GM06990 (cell line): ENCODE measurements at regions not wholly inside any gene's neighbourhood (a gene's known extent, or its start where the extent isn't known, plus 50 kb on each side); places are given as distances from the start of the nearest gene placed in this dataset.

ENCODE experiments used
- DNase-seq: peaks from one replicate; pipeline ENCODE4 v3.0.0-alpha.2; 2011; ENCODE audit not compliant: insufficient read length; ENCODE audit errors: extremely low read depth
- H3K27me3 ChIP-seq: replicated peaks from 2 replicates; pipeline ENCODE4 v1.6.0; 2011; ENCODE audit warnings: low read length; ENCODE audit not compliant: control insufficient read depth, insufficient read depth
- H3K36me3 ChIP-seq: 2 replicates; pipeline ENCODE4 v1.5.1; 2011; ENCODE audit warnings: low read length; ENCODE audit not compliant: control insufficient read depth, insufficient read depth
- H3K4me3 ChIP-seq: replicated peaks from 2 replicates; pipeline ENCODE4 v1.5.1; 2011; ENCODE audit warnings: low read depth, mild to moderate bottlenecking, control low read depth, low read length
- TF ChIP-seq, protein P1 (sequence below): IDR thresholded peaks from 2 replicates; pipeline ENCODE4 v1.5.1; 2011; ENCODE audit warnings: low read length, control low read depth, mild to moderate bottlenecking, inconsistent platforms; ENCODE audit not compliant: insufficient read depth, poor library complexity, severe bottlenecking

DNA sequence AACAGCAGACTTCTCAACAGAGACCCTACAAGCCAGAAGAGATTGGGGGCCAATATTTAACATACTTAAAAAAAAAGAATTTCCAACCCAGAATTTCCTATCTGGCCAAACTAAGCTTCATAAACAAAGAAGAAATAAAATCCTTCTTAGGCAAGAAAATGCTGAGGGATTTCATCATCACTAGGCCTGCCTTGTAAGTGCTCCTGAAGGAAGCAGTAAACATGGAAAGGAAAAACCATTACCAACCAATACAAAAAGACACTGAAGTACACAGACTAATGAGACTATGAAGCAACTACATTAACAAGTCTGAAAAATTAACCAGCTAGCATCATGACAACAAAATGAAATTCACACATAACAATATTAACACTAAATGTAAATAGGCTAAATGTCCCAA lies 947.9 kb upstream of the CHORDC1 start:
- no peak for DNase-seq
- no peaks in the 10 kb centered on the region for H3K27me3 ChIP-seq
- H3K4me3 ChIP-seq = no peak overlapping the region
- TF ChIP-seq, protein P1, sequence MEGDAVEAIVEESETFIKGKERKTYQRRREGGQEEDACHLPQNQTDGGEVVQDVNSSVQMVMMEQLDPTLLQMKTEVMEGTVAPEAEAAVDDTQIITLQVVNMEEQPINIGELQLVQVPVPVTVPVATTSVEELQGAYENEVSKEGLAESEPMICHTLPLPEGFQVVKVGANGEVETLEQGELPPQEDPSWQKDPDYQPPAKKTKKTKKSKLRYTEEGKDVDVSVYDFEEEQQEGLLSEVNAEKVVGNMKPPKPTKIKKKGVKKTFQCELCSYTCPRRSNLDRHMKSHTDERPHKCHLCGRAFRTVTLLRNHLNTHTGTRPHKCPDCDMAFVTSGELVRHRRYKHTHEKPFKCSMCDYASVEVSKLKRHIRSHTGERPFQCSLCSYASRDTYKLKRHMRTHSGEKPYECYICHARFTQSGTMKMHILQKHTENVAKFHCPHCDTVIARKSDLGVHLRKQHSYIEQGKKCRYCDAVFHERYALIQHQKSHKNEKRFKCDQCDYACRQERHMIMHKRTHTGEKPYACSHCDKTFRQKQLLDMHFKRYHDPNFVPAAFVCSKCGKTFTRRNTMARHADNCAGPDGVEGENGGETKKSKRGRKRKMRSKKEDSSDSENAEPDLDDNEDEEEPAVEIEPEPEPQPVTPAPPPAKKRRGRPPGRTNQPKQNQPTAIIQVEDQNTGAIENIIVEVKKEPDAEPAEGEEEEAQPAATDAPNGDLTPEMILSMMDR = no peak
- no peaks in the 10 kb centered on the region for H3K36me3 ChIP-seq

- H3K27me3 ChIP-seq = no peaks in the 10 kb centered on the region
- H3K4me3 ChIP-seq = no peak overlapping the region
- DNase-seq = no peak
- TF ChIP-seq, protein P1 = no peak
- H3K36me3 ChIP-seq = no peaks in the 10 kb centered on the region
These were observed 941.6 kb upstream of the CHORDC1 start for GRCh38 chr11:91164452-91164822.

DNA sequence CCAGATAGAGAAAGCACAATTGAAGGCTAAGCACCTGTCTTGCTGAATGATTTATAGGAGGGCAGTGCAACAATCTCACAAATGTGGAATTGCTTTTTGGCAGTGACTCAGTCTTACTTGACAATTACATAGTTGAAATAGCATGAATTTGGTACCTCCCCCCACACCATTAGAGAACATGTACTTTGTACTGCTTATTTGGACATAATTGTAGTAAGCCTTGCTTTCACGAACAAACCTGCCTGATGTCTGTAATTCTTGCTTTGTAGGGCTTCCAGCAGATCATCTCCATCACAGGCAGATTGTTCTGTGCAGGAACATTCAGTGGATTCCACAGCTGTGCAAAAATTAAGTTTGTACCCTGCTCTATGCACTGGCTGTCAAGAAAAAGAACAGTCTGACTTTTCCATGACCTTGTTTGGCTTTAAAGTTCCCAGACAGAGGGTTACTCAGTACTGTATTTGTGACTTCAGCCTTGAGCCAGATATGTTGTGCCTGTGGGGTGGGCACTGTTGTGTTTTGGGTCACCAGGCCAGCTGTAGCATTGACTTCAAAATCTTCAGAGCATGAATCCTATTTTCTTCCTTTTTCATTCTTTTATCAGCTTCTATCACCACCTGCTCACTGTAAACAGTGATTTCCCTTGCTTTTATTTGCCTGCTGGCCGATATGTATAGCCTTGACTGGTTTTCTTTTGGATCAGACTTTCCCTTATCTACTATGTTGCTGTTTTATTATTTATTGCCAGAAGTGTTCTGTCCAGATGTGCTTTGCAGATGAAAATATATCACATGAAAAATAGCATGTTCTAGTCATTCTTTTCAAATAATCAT lies 941.0 kb upstream of the CHORDC1 start:
- H3K36me3 ChIP-seq = no peaks in the 10 kb centered on the region
- no peak for DNase-seq
- TF ChIP-seq, protein P1 = no peak
- no peak overlapping the region for H3K4me3 ChIP-seq
- H3K27me3 ChIP-seq = no peaks in the 10 kb centered on the region

GRCh38 chr11:91160661-91161060 lies 937.8 kb upstream of the CHORDC1 start:
- Histone ChIP-seq H3K27me3 (no peaks in the 10 kb centered on the region), H3K4me3 (no peak overlapping the region), H3K36me3 (no peaks in the 10 kb centered on the region)
- DNase-seq = no peak
- TF ChIP-seq, protein P1 = no peak

DNA sequence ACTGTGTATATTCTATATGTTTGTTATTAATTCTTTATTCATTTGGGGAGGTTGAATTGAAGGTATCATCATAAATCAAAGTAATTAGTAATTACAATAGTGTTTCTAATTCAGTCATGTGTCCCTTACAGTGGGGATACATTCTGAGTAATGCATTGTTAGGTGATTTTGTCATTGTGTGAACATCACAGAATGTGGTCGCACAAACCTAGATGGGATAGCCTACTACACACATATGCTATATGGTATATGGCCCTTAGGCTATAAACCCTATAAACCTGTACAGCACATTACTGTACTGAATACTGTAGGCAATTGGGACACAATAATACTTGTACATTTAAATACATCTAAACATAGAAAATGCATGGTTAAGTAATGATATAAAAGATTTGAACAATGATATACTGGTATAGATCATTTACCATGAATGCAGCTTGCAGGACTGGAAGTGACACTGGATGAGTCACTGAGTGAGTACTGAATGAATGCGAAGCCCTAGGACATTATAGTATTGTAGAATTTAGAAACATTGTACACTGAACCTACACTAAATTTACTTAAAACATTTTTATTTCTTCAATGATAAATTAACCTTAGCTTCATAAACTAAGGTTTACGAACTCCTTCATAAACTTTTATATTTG lies 936.2 kb upstream of the CHORDC1 start:
- no peak for DNase-seq
- TF ChIP-seq, protein P1 = no peak
- Histone ChIP-seq H3K4me3 (no peak overlapping the region), H3K36me3 (no peaks in the 10 kb centered on the region), H3K27me3 (no peaks in the 10 kb centered on the region)
